WTC11 (cell line): ENCODE measurements at regions not wholly inside any gene's neighbourhood (a gene's known extent, or its start where the extent isn't known, plus 50 kb on each side); places are given as distances from the start of the nearest gene placed in this dataset.

Experiments used
- ATAC-seq: fragments of 200-7000 bp; cut with Tn5 transposase; 2 replicates; pipeline ENCODE4 v1.10.0; 2021; ENCODE audit warnings: mild to moderate bottlenecking, moderate library complexity
- CTCF ChIA-PET: fragments of 300-600 bp; sonication (Branson Sonifier 250); formaldehyde crosslinking; loops from one replicate; lab custom pipeline; 2021; ENCODE audit warnings: antibody characterized with exemption; lab: Charles Lee
- POLR2A ChIA-PET: fragments of 350-600 bp; sonication (Branson Sonifier 250); formaldehyde crosslinking; loops from one replicate; lab custom pipeline; 2021; ENCODE audit warnings: antibody characterized with exemption; lab: Charles Lee
- DNase-seq: peaks from one replicate; pipeline ENCODE4 v3.0.0; 2021; ENCODE audit warnings: low spot score
- H3K27ac Mint-ChIP-seq: 2 replicates; pipeline ENCODE4 v1.8.0; 2021; ENCODE audit warnings: mixed read lengths
- H3K27me3 Mint-ChIP-seq: 2 replicates; pipeline ENCODE4 v1.8.0; 2021; ENCODE audit warnings: low read depth, mild to moderate bottlenecking, moderate library complexity, mixed read lengths
- H3K36me3 Mint-ChIP-seq: 2 replicates; pipeline ENCODE4 v1.8.0; 2021; ENCODE audit warnings: mixed read lengths
- H3K4me1 Mint-ChIP-seq: 2 replicates; pipeline ENCODE4 v1.8.0; 2022; ENCODE audit warnings: mixed read lengths
- H3K4me3 Mint-ChIP-seq: 2 replicates; pipeline ENCODE4 v1.8.0; 2021; ENCODE audit warnings: mild to moderate bottlenecking, moderate library complexity, mixed read lengths
- H3K9me3 Mint-ChIP-seq: 2 replicates; pipeline ENCODE4 v1.8.0; 2021; ENCODE audit warnings: mixed read lengths
- ATF1 ChIP-seq: sonication (generic); formaldehyde crosslinking; IDR thresholded peaks from 2 replicates; pipeline ENCODE4 v1.8.1; 2023; ENCODE audit warnings: mild to moderate bottlenecking, moderate library complexity, missing genetic modification reagents
- CTCF ChIP-seq: fragments of 200-600 bp; IDR thresholded peaks from 2 replicates; pipeline ENCODE4 v1.8.0; 2022; ENCODE audit warnings: antibody characterized with exemption
- FOXJ3 ChIP-seq: sonication (generic); formaldehyde crosslinking; IDR thresholded peaks from 2 replicates; pipeline ENCODE4 v1.9.0; 2021; ENCODE audit warnings: missing genetic modification reagents, mild to moderate bottlenecking, borderline replicate concordance
- JAZF1 ChIP-seq: fragments of 250-450 bp; sonication (Bioruptor Pico); IDR thresholded peaks from 2 replicates; pipeline ENCODE4 v1.9.0; 2021; ENCODE audit warnings: moderate library complexity, mild to moderate bottlenecking, inconsistent platforms
- MXD4 ChIP-seq: fragments of 250-450 bp; sonication (Bioruptor Pico); IDR thresholded peaks from 2 replicates; pipeline ENCODE4 v1.8.0; 2021; ENCODE audit warnings: mild to moderate bottlenecking, moderate library complexity, borderline replicate concordance
- NFE2L1 ChIP-seq: sonication (generic); formaldehyde crosslinking; IDR thresholded peaks from 2 replicates; pipeline ENCODE4 v1.8.1; 2023; ENCODE audit warnings: missing genetic modification reagents
- PRDM15 ChIP-seq: sonication (generic); formaldehyde crosslinking; IDR thresholded peaks from 2 replicates; pipeline ENCODE4 v1.8.0; 2022; ENCODE audit warnings: missing genetic modification reagents
- SP1 ChIP-seq: sonication (generic); formaldehyde crosslinking; conservative IDR thresholded peaks from 2 replicates; pipeline ENCODE4 v1.8.1; 2022; ENCODE audit warnings: missing genetic modification reagents
- TEAD1 ChIP-seq: sonication (generic); formaldehyde crosslinking; IDR thresholded peaks from 2 replicates; pipeline ENCODE4 v1.8.0; 2022; ENCODE audit warnings: mild to moderate bottlenecking, missing genetic modification reagents
- USF2 ChIP-seq: sonication (generic); formaldehyde crosslinking; IDR thresholded peaks from 2 replicates; pipeline ENCODE4 v1.8.1; 2023; ENCODE audit warnings: mild to moderate bottlenecking, missing genetic modification reagents, moderate library complexity
- ZNF121 ChIP-seq: sonication (generic); formaldehyde crosslinking; IDR thresholded peaks from 2 replicates; pipeline ENCODE4 v1.8.0; 2023; ENCODE audit warnings: missing genetic modification reagents
- ZNF416 ChIP-seq: fragments of 250-450 bp; sonication (Bioruptor Pico); IDR thresholded peaks from 2 replicates; pipeline ENCODE4 v1.9.0; 2021; ENCODE audit warnings: mild to moderate bottlenecking, inconsistent platforms
- ZNF425 ChIP-seq: fragments of 250-450 bp; sonication (Bioruptor Pico); conservative IDR thresholded peaks from 2 replicates; pipeline ENCODE4 v1.9.0; 2021; ENCODE audit warnings: mild to moderate bottlenecking
- ZNF532 ChIP-seq: fragments of 250-450 bp; sonication (Bioruptor Pico); IDR thresholded peaks from 2 replicates; pipeline ENCODE4 v1.9.0; 2021; ENCODE audit warnings: mild to moderate bottlenecking, borderline replicate concordance

GRCh38 chr18:29002747-29003146, 825.8 kb upstream of the CDH2 start:
- no peak for TF ChIP-seq ZNF532 (CRISPR knock-in tag)
- no peak for TF ChIP-seq TEAD1
- TF ChIP-seq USF2 (CRISPR knock-in tag): no peak
- no peak for TF ChIP-seq ZNF416
- no peak for TF ChIP-seq ZNF121 (CRISPR knock-in tag)
- no peak for TF ChIP-seq NFE2L1 (CRISPR knock-in tag)
- TF ChIP-seq SP1 (CRISPR knock-in tag): no peak
- no peak for TF ChIP-seq JAZF1 (CRISPR knock-in tag)
- no peak for TF ChIP-seq MXD4 (CRISPR knock-in tag)
- TF ChIP-seq ATF1 (CRISPR knock-in tag): no peak
- TF ChIP-seq PRDM15 (CRISPR knock-in tag): no peak
- no peak for TF ChIP-seq ZNF425 (CRISPR knock-in tag)
- no peak for TF ChIP-seq FOXJ3 (CRISPR knock-in tag)
- TF ChIP-seq CTCF: no peak
- TF ChIP-seq, all 79 proteins: peak for 0
- Mint-ChIP-seq H3K4me1 (peaks cover 39% of the 10 kb centered on the region), H3K9me3 (peaks cover 14% of the 10 kb centered on the region), H3K36me3 (0 out of 2 replicates have a peak, but pooled peaks cover 3% of the 10 kb centered on the region), H3K27me3 (no peaks in the 10 kb centered on the region), H3K27ac (no peak overlapping the region), H3K4me3 (no peak overlapping the region)
- no peak for DNase-seq
- POLR2A ChIA-PET: no interaction called here
- ATAC-seq: no peak
- CTCF ChIA-PET: no interaction called here
